GM18870 (cell line): ENCODE measurements at regions not wholly inside any gene's neighbourhood (a gene's known extent, or its start where the extent isn't known, plus 50 kb on each side); places are given as distances from the start of the nearest gene placed in this dataset.
"Not testable (repeated sequence)": the region's sequence is repeated elsewhere in the genome, so short reads cannot be mapped to it uniquely, and the experiment has no call there.

ENCODE experiments used
- ATAC-seq: cut with Tn5 transposase; IDR thresholded peaks from one replicate; pipeline ENCODE4 v1.9.1; 2021; ENCODE audit warnings: moderate library complexity; ENCODE audit not compliant: unreplicated experiment

DNA sequence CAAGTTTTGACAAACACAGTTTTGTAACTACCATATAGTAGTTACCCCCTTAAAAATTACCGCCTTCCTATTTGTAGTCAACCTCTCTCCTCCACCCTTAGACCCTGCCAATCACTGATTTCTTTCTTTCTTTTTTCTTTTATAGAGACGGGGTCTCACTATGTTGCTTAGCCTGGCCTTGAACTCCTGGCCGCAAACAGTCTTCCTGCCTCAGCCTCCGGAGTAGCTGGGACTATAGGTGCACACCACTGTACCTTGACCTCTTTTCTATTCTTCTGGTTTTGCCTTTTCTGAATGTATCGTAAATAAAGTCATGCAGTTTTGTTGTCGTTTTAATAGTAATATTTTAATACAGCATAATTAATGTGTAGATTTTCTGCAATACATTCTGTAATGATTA lies 460.3 kb downstream of the EPM2A start:
- ATAC-seq, result no peak

DNA sequence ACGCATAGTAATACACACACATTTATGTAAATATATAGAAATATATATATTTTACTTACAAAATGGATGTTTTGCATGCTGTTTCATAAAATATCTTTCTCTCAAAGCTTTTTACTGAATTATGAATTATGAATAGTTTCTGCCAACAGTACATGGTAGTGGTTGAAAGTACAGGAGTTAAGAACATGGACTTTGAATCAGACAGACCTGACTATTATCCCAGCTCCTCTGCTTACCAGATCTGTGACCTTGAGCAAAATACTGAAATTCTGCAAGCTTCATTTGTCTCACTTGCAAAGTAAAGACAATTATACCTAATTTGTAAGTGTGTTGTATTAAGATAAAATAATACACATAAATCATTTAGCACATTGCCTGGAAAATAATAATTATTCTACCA lies 459.5 kb downstream of the EPM2A start:
- ATAC-seq, result no peak

DNA sequence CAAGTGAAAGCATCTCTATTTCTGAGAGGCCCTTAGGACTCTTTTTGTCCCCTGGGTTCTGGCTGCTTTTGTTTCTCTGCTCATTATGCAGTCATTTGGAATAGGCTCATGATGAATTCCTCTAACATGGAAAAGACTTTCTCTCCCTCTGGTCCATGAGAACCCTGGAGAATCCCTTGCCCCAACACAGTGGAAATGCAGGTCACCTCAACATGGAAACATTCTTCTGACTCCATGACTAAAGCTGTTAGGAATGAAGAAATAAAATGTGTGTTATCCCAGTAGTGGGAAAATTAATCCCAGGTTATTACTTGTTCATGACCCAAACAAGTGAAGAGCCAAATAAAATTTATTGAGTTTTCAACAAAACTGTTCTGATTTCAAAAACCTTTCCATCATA lies 458.6 kb downstream of the EPM2A start:
- no peak for ATAC-seq

DNA sequence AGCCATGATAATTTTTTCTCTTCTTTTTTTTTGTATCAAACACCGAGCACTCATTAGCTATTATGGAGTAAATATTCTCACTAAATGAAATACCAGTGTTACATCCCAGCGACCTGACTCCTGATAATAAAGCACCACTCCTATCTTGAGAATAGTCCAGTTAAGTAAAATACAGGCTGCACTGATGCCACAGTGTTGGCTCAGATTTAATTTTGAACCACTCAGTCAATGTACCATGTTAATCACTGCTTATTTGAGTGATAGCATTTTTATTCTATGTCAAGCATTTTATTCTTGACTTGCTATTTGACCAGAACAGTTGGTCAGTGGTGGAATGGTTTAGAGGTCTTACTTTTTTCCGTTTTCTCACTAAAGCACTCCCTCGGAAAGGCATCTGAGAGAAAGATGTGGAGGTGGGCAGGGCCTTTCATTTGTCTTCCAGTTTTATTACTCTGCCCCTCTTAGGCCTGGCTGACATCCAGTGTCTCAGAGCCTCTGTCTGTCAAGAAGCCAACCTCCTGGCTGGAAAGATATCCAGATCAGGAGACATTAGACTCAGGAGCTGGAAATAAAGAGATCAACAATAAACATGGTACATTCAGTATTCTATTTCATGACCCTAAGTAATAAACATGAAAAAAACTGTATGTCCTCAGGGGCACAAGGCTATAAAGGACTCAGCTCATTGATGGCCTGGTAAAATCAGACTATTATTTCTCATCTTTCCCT lies 457.8 kb downstream of the EPM2A start:
- no peak for ATAC-seq

DNA sequence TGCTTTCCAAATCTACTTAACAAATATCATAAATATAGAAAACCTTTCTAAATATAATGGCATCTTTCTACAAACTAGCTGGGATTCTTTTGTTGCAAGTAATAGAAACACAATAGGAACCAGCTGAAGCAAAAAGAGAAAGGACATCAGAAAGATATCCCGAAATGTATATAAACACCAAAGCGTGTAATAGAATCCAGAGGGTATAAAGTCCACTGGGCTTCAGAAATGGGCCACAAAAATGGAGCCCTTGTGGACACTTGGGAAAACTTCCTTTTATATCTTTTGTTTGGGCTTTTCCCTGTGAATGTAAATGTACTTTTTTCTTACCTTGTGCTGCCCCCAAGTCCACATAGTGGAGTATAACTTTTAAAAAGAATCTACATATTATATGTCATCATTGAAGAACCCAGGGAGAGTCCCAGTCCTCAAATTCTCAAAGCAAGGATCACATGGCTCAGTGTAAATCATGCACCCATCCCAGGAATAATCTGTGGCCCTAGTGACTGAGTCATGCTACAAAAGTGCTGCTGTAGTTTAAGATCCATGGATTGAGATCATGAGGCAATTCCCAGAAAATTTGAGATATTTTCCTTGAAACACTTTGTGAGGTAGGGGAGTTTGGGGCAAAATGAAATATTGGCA lies 457.0 kb downstream of the EPM2A start:
- no peak for ATAC-seq

DNA sequence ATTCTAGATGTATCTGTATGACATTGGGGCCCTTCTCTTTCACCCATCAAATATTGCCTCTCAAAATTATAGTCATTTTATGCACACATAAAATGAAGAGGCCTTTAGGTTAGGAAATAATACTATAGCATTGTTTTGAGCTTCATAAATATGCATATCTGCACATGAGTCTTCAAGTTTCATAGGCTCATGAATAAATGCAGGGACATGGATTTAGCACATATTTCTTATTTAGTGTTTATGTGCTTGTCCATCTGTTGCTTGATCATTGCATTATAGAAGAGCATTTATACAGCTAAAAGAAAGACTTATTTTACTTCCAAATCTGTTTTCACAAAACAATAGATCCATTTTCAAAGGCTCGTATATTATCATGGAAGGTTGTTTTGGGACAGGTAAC lies 455.8 kb downstream of the EPM2A start:
- ATAC-seq, result no peak

DNA sequence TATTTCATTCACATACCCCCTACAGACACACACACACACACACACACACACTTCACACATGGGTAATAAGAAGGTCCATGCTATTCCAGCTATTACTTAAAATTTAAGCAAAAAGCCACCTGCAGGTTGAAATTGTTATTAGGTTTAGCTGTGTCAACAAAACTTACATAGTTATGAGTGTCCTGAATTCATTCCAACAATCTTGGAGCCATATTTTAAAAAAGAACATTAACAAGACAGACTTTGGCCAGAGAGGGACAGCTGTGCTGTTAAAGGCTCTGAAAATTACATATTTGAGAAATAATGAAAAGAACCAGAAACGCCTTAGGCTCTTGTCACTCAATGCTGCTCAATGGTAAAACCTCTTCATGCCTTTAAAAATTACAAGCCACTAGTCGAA lies 455.3 kb downstream of the EPM2A start:
- no peak for ATAC-seq

DNA sequence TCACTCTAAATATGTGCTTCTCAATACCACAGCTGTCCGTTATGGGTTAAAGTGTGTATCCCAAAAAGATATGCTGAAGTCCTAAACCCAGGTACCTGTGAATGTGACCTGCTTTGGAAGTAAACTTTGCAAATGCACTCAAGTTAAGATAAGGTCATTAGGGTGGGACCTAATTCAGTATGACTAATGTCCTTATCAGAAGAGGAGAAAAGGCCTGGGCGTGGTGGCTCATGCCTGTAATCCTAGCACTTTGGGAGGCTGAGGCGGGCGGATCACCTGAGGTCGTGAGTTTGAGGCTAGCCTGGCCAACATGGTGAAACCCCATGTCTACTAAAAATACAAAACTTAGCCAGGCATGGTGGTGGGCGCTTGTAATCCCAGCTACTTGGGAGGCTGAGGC lies 452.1 kb downstream of the EPM2A start:
- ATAC-seq, result not testable (repeated sequence)

DNA sequence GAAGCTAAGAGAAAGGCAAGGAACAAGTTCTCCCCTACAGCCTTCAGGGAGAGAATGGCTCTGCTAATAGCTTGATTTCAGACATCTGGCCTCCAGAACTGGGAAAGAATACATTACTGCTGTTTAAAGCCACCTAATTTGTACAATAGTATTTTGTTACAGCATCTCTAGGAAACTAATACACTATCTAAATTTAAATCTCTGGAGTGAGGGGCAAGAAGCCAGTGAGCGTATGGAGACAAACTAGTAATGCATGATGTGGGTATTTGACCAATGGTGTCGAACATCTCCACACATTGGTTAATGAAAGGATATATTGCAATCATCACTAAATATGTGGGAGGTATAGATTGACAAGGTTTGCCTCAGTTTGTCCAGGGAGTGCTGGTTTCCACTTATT lies 451.5 kb downstream of the EPM2A start:
- ATAC-seq, result no peak

DNA sequence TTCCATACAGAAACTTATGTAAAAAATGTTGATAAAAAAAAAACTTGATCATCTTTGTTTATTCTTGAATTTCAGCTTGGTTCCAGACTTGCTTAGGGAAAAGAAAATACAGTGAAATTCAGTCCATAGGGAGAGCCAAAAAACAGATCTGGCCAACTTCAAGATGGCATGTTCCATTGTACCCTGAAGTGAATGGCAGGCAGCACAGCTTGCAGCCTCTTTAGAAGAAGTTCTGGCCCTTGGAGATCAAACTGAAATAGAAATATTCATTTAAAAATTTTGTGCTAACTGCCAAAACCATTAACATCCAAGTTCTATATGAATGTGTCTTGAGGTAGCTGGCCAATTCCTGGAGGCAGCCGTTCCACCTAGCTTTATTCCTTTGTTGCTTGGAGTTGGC lies 448.4 kb downstream of the EPM2A start:
- no peak for ATAC-seq

DNA sequence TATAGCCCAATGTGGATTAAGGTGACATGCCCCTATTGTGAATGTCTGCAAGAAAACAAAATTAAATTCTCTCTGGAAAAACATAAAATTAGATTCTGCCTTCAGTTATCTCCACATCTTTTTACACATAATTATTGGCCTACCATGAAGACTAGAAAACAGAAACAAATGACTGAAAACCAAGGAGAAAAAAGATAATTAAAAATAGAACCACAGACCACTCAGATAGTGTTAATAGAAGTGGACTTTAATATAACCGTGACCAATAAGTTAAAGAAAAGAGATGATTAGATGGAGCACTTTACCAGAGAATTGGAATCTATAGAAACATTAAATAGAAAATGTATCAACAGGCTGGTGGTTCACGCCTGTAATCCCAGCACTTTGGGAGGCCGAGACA lies 445.7 kb downstream of the EPM2A start:
- ATAC-seq, result no peak

DNA sequence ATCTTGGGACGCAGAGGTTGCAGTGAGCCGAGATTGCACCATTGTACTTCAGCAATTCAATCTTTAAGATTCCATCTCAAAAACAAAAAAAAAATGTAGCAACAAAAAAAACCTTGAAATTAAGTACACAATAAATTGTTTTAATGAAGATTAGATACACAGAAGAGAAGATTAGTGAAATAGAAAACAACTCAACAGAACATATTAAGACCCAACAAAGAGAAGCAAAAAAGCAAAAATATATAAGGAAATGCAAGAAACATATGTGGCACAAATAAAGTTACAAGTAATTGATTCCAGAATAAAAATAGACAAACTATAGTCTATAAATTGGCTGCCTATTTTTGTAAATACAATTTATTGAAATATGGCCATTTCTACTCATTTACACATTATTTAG lies 445.2 kb downstream of the EPM2A start:
- no peak for ATAC-seq

DNA sequence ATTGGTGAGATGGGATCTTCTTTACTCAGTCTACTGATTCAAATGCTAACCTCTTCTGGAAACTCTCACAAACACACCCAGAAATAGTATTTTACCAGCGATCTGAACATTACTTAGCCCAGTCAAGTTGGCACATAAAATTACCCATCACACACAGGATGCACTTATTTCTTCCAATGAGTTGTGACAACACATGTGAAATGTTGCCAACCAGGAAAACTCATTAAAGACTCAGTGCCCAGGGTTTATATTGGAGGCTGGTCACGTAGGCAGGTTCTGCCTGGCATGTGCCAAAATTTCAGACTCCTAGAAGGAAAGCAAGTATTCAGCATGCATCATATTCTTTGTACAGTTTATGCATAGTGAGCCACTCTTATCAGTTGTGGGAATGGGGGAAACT lies 443.3 kb downstream of the EPM2A start:
- no peak for ATAC-seq

DNA sequence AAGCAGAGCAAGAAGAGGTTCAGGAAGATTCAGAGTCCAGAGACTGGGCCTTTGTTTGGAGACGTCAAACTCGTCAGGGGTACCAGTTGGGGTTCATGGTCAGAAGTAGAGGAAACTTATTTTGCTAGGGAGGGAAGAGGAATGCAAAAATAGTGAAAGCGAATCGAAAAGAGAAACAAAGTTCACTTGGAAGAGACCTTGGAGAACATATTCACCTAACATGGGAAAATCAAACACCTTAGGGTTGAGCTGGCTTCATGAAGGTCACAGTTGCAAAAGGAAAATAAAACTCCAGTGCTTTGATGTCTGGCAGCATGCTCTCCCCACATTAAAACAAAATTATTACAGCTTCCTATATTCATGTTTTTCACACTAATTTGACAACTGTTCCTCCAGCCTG lies 440.4 kb downstream of the EPM2A start:
- ATAC-seq, result no peak

DNA sequence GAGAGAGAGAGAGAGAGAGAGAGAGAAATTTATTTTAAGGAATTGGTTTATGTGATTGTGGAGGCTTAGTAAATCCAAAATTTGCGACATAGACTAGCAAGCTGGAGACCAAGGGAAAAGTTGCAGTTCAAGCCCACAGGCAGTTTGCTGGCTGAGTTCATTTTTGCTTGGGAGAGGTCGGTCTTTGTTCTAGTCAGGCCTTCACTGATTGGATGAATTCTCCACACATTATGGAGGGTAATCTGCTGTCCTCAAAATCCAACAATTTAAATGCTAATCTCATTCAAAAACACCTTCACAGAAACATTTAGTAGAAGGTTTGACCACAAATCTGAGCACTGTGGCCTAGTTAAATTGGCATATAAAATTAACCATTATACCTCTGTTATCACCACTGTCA lies 439.6 kb downstream of the EPM2A start:
- no peak for ATAC-seq

DNA sequence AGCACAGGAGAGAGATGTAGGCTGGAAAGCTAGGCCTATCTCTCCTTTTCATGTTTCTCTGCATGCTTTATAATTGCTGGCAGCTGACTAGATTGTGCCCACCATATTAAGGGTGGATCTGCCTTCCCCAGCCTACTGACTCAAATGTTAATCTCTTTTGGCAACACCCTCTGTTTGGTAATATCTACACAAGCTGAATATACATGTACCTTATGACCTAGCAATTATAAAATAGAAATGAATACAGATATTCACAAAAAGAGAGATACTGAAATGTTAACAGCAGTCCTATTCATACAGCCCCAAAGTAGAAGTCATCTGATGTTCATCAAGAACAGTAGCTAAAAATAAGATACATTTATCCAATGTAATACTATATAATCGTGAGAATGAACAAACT lies 429.6 kb downstream of the EPM2A start:
- ATAC-seq, result no peak

DNA sequence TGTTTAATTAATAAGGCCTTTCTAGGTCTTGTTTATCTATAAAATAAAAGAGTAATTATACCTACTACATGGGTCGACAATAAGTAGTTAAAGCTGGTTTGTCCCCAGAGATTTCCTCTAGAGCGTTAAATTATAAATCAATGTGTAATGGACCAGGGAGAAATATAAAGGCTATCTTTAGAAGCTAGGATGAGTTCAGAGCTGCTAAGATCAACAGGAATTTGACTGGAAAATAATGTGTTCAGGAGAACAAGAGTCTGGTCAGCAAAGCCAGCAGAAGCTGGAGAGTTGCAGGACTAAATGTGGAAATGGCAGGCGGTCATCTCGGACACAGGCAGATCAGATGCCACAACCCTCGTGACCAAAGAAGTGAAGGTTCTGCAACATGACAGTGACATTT lies 428.8 kb downstream of the EPM2A start:
- ATAC-seq, result no peak

DNA sequence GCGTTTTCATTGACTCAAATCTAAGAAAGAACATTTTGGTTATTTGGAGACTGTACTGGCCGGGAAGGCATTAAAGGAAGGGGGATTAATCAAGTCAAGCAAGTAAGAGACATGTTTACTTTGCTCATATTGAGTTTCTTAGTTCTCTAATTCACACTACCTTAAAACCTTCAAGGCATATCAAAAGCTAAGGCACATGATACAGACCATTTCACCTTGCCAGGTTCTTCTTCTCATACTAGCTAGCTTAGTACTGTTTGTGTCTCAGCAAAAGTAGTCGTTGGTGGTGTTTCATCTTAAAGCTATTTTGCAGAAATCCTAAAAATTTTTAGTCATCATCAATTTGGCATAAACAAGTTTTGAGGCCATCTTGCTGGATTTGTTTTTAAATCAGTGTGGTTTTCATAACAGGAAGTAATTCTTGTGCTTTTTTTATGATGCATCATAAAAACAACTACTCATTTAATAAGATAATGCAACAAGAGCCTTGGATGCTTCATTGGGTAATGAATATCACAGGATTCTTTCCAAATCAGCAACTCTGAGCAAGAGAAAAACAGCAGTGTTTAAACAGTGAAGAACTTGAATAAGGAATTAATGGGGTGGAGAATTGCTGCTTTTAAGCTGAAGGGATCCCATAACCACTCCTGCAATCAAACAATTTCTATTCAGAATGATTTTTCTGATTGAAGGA lies 425.3 kb downstream of the EPM2A start:
- no peak for ATAC-seq

DNA sequence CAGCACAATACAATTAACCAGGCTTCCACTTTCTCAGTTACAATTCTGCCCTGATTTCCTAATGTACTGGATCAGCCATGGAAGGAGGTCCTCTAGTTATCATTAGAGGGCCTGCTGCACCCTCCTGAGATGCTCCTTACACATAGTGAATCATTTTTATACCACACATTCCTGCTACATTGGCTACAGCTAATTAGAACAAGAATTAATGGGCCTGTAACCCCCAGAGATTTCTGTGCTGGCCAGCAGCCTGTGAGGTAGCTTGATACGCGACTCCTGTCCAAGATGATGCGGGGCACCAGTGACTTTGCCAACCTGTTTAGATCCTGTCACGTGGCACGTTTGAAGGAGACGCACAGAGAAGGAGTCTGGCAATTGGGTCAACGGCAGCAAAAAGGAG lies 422.8 kb downstream of the EPM2A start:
- no peak for ATAC-seq

DNA sequence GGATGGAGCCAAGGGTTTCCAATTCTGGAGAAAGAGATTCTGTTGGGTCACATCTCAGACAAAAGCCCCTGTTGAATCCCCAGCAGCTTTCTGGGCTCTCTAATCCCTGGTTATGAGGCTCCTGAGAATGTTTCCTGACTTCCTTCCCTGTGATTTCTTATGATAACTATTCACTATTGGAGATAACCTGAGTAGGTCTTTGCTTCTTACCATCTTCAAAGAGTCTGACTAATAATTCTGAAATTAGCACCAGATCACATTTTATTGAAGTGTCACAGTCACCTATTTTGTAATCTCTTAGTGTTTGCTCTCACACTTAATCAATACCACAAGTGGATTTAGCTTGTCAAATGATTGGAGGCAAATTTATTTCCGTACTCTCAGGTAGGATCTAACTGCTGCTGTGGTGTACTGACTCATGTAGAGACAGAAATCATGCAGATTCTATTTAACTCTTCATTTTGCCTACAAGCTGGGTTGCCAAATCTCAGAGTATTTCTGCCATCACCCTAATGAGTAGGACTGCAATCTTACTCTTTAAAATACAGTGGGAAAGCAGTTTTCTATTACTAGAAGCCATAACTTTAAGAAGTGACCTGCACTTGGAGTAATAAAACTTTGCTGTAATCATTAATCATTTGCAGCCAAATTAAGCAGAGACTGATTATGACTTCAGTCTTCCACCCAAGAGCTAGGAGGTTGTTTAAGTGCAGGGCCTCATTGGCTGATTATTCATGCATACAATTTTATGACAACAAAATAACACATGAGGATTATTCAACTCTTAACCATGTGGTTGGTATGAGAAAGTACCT lies 422.1 kb downstream of the EPM2A start:
- no peak for ATAC-seq

DNA sequence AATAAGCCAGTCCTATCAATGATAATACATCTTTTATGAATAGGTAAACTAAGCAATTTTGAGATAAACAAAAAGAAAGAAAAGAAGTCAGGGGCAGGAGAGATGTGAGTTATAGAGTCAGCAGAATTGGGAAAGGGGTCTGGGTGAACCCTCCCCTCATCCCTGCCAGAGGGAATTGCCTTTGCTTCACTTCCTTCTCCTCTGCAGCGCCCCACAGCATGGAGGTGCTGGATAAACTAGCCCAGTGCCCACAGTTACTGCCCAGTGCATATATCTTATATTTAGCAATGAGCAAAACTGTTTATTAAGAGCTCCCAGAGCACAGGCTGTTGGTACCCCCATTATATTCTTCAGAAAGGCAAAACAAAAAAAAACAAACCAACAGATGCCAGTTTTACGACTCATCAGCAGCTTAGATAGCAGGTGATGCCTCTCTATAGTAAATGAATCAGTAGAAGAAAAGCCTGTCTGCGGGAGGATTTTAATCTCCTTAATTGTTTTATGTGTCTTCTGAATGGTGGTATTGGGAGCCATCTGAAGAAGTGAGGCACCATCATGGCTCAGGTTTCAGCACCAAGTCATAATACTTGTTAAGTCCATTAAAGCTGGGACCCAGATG lies 419.2 kb downstream of the EPM2A start:
- no peak for ATAC-seq
